HG03025 (cell line): ENCODE measurements at regions not wholly inside any gene's neighbourhood (a gene's known extent, or its start where the extent isn't known, plus 50 kb on each side); places are given as distances from the start of the nearest gene placed in this dataset.
"Not testable (repeated sequence)": the region's sequence is repeated elsewhere in the genome, so short reads cannot be mapped to it uniquely, and the experiment has no call there.

Experiments used
- ATAC-seq: cut with Tn5 transposase; IDR thresholded peaks from one replicate; pipeline ENCODE4 v1.9.1; 2021; ENCODE audit warnings: mild to moderate bottlenecking, moderate library complexity; ENCODE audit not compliant: unreplicated experiment, low FRiP score

DNA sequence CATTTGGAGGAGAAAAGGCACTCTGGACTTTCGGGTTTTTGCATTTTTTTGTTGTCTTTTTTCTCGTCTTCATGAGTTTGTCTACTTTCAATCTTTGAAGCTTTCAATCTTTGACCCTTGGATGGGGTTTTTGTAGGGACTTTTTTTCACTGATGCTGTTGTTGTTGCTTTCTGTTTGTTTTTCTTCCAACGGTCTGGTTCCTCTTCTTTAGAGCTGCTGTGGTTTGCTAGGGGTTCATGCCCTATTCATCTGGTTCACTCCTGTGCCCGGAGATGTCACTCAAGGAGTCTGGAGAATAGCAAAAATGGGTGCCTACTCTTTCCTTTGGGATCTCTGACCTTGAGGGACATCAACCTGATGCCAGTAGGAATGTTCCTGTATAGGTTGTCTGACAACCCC is 378.6 kb upstream of the TYRP1 start:
- no peak for ATAC-seq

DNA sequence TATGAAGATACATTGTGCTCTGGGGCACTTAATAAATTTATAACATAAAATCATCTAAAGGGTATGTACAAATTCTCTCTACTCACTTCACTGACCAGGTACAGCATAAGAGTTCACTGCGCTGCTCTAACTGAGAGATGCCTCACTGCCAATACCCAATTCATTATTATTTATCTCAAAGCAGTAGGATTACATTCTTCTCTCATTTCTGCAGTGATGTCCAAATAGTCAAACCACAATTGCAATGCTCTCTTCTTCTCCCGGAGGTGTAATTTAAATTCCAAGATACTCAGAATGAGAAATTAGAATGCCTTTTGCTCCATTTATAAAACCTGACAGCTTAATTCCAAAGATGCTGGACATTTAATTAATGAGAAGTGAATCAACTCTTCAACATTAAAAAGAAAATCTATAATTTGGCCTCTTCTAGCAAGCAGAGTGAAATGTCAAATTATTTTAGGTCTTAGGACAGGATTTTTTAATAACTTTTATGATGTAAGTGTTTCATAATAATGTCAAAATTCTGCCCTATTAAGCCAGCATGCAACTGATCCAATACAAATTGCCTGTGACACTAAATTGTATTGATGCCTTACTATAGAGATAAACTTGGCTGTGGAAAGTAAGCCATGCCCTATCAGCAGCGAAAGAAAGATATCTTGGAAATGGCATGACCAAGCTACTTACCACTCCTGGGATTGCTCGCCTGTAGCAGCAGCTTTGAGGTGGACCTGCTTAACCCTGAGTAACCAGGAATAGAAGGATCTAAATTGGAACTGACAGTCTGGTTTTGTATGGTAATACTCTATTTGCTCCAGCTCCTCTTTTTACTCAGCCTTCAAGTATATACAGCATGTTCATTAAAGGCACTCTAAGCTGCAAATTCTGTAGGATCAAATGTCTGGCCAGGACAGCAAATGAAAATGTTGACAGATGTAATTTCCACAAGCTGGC is 374.2 kb upstream of the TYRP1 start:
- ATAC-seq, result no peak

DNA sequence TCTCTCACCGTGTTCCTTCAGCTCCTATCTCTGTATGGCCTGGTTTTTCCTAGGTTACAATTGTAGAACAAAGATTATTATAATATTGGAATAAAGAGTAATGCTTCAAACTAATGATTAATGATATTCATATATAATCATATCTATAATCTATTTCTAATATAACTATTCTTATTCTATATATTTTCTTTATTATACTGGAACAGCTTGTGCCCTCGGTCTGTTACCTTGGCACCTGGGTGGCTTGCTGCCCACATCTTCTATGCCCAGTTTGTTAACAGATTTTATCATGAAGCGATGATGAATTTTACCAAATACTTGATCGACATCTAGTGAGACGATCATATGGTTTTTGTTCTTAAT is 363.6 kb upstream of the TYRP1 start:
- ATAC-seq, result no peak

DNA sequence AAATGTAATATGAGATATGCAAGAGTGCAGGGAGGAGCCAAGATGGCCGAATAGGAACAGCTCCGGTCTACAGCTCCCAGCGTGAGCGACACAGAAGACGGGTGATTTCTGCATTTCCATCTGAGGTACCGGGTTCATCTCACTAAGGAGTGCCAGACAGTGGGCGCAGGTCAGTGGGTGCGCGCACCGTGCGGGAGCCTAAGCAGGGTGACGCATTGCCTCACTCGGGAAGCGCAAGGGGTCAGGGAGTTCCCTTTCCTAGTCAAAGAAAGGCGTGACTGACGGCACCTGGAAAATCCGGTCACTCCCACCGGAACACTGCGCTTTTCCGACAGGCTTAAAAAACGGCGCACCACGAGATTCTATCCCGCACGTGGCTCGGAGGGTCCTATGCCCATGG is 359.2 kb upstream of the TYRP1 start:
- not testable (repeated sequence) for ATAC-seq

DNA sequence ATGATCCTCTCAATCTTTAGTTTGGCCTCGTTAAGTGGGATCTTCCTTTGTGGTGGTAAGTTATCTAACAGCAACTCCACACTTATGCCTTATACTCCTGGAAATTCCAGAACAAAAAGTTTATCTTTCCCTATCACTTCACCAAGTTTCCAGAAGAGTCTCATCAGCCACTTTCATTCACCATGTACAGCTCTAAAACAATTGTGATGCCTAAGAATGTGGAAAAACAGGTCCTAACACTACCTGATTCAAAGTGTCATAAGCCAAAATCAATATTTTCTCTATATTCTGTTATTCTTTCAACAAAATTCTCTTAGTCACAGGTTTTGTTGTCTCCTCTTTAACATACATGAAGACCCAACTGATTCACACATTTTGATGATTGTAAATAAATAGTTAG is 342.4 kb upstream of the TYRP1 start:
- ATAC-seq, result no peak

DNA sequence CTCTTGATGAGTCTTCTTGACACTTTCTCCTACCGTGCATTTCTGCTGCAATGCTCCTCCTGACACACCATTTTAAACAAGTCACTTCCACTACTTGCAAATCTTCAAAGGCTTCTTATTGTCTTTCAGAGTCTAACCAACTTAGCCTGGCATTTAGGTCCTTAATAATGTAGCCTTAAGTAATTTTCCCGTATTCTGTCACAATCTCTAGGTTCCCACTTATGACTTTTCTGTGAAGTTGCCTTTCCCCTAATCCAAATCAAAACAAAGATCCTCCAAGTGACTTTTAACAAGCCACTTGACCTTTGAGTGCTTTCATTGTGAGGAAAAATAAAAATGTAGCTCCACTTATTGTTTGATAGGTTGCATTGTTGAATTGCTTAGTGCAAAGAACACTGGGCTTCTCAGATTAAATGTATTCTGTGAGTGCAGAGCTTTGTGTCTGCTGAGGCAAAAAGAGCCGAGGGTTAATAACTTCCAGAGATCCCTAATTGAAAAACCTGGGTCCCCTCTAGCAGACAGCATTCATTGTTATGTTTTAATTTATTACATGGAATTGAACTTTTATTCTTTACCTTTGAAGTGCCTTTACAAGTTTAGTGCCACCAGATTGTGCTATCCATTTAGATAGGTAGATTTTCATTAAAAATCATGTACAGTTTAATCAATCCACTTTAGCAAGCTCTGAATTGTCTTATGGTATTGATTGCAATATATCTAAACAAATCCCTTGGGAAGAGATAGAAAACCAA is 341.7 kb upstream of the TYRP1 start:
- ATAC-seq, result no peak

DNA sequence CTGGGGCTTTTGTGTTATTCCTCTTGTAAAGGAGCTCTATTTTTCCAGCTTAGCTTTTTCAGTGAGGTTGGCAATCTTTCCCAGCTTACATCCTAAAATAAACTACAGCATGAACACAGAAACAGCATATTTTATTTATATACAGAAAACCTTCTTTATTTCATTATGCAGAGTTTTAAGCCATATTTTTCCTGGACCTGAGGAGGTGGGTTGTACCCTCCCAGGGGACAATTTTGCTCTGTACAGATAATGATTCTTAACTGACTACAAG is 341.2 kb upstream of the TYRP1 start:
- no peak for ATAC-seq

DNA sequence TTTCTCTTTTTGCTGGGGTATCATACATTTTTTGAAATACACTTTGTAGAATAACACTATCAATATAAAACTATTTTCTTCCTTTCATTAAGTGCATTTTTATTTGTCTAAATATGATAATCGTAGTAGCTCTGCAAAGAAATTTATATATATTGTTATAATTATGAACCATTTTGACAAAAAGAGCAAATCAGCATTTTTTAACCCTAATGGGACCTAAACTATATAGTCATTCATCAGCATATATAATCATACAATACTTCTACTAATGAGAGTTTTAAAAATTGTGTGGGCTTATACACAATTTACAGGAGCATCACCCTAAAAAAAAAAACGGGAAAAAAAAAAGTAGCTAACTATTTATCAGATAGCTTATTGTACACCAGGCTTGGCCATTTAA is 329.7 kb upstream of the TYRP1 start:
- no peak for ATAC-seq

DNA sequence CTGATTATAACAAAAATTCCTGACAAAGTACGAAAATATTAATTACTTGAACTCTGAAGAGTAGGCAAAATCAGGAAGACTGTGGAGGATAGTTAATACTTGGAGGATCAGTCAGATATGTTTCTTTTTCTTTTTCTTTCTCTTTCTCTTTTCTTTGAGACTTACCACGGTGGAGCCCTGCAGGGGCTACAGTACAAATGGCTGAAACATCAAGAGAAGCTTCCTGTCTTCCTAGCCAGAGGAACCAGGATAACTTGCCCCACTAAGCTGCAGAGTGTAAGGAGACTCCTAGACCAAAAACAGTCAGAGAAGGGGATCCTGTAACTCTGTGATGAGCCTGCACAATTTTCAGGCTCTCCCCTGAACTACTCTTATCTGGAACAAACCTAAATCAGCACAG is 324.6 kb upstream of the TYRP1 start:
- no peak for ATAC-seq

DNA sequence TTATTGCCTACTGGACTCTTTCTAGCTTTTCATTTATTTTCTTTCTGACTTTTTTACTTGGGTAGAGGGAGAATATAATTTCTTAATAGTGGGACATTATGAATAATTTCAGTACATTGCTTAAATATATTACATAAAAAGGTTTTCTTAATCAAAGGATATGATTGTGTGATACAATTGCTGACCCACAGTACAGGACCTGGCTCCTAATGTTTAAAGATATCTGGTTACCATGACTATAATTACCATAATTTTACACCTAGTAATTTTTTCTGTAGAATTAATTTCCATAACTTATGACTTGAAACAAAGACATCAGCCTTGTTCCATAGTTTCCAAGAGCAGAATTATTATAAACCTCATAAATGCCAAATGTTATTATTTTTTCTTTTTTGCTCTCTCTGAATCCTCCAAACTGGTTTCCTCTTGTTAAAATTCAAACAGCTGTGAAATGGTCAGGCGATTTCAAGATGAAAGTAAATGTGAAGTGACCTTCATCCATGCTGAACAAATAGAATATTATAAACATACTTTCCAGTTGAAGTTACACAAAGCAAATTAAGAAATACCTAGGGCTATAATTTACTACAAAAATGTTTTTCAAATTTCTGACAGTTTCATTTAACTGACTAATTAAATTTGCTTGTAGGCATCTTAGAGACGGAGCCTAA is 301.2 kb upstream of the TYRP1 start:
- no peak for ATAC-seq

DNA sequence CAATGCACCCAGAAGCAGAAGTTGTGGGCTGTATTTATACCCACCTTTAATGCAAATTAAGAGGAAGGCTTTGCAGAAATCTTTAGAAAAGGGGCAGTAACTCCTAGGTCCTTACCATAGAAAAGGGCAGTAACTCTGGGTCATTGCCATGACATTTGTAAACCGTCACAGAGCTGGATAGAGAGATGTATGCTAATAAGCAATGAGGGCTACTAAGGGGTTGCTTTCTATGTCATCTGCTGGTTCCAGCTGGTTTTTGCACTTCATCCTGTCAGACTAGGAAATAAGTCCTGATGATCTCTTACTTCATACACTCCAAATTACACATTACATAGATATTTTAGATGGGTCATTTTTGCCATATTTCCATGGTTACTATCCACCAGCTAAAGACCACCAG is 299.1 kb upstream of the TYRP1 start:
- ATAC-seq, result no peak

DNA sequence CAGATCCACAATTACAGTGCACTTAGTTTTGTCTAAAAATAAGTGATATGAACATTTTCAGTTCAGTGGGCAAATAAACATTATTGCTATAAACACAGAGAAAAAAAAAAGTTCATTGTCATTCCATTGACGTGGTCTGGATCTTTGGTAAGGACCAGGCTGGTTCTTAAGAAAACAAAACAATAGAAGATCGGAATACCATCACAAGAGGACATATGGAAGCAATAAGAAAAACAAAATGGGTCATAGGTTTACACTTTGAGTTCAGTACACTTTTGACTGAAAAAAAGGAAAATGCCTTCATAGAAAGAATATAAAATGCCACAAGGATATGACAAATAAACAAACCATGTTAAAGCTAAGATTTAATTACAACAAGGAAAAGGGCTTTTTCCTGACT is 289.5 kb upstream of the TYRP1 start:
- no peak for ATAC-seq

DNA sequence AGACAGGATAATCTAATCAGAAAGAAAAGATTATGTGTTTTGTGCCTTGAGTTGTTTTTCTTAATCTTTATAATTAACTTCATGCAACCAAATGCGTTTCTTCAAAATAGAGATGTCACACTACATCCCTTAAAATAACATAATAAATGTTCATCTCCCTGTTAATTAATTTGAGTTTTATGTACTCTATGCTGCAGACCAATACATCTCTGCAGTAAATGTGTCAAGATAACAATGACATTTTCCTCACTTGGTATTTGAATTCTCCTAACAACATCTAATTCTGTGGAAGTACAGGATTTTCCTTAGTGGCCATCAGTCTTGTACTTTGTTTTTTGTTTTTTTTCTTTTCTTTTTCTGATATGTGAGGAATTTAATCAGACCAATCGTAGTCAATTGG is 279.2 kb upstream of the TYRP1 start:
- ATAC-seq, result no peak

DNA sequence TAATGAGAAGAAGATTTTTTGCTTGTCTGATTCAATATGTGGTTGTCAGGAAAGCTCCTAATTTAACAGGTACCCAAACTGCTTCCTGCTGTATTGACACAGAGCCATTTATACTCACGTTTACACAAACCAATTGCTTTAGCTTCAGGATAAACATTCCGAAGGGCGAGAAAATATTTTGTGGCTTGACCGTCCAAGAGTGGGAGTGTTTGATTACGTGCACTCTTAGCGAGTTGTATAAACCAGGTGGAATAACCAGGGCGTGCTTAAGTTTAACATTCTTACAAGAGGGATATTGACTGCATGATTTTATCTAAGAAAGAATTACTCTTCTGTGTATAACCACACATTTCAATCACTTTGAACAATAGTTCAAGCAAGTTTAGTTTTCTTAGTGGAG is 278.7 kb upstream of the TYRP1 start:
- ATAC-seq, result no peak

DNA sequence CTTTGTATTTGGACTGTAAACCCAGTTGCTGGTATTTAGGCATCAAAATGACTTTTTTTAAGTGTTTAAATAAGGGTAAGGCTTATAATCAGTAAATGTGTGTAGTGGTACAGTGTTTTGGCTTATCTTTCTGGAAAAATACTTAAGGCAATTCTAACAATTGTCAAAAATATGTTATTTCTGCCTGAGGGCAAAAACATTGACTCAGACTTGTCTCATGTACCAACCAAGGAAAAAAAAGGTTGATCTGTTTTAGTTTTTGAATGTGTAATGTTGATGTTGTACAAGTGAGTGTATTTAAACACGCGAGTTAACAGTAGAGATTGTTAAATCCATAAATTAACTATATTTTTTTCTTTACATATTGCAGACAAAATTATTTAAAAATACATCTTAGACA is 277.8 kb upstream of the TYRP1 start:
- no peak for ATAC-seq

DNA sequence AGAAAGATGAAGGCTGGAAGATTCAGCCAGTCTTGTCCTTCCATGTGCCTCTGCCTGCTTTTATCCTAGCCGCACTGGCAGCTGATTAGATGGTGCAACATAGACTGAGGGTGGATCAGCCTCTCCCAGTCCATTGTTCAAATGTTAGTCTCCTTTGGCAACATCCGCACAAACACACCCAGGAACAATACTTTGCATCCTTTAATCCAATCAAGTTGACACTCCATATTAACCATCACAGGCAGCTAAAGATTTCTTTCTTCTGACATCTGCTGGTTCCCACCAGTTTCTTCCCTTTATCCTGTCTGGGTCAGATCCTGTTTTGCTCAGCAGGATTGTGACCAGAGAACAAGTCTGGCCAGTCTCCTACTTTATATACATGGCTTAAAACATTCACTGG is 276.5 kb upstream of the TYRP1 start:
- no peak for ATAC-seq

DNA sequence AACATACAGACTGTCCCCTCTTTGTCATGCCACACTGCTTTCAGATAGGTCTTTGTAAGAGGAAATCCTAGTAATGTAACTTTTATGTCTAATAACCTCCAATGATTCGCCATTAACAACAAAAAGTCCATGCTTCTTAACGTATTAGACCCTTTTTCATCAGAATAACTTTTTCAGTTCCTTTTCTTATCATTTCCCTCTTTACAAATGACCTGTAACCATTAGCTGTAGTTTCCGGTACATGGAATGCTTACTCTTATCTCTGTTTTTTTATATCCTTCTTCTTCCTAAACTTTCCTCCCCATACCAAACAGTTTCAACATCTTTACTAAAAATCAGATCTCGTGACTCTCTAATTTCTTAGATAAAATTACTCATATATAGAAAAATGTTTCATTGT is 268.9 kb upstream of the TYRP1 start:
- ATAC-seq, result no peak

DNA sequence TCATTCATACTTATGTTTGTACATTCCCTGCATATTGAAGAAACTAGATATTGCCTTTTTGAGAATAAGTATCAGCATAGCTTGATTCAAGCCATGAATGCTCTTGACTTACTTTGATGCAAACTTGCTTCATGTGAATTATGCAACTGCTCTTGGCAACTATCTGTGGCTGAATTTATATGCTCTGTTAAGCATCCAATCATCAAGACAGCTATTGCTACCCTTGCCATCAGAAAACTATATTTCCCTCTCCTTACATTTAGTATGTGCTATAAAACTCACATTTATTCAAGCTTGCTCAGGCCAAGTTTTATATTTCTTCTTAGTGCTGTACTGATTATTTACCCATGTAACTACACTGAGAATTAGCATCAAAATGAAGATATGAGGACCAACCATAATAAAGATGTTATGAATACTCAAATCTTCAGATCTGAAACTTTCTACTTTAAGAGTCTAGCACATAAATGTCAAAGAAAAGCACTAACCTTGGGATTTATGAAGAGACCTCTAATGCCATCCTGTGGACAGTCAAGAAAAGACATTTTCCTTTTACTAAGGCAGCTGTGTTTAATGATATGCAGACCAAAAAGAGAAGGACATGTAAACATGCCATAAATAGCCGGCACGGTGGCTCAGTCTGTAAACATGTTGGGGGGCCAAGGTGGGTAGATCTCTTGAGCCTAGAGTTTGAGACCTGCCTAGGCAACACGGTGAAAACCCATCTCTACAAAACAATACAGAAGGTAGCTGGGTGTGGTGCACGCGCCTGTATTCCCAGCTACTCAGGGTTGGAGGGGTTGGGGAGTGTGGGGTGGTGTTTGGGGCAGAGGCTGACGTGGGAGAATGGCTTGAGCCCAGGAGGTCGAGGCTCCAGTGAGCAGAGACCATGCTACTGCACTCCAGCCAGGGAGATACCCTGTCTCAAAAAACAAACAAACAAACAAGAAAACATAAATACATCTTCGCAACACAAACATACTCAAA is 267.0 kb upstream of the TYRP1 start:
- no peak for ATAC-seq

DNA sequence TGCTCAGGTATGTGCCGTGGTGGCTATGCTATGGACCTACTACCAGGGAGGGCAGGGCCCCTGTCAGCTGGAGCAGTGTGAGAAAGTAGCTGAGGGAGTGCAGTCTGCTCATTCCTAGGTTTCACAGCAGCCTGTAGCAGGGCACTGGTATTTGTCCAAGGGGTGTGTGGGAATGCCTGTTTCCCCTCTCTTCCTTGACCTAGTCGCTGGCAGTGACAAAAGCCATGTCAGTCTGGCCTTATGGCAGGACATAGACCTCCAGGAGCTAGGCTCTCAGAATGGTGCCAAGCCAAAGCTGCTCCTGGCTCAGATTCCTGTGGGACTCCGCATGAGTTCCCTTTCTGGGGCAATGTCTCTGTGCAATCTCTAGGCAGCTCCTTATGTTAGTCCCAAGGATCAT is 253.9 kb upstream of the TYRP1 start:
- ATAC-seq, result no peak

DNA sequence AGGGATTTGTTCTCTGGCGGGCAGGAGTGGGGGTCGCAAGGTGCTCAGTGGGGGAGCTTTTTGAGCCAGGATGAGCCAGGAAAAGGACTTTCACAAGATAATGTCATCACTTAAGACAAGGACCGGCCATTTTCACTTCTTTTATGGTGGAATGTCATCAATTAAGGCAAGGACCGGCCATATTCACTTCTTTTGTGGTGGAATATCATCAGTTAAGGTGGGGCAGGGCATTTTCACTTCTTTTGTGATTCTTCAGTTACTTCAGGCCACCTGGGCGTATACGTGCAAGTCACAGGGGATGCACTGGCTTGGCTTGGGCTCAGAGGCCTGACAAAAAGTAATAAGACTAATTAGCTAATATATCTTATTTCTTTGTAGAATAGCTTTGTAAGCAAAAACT is 252.1 kb upstream of the TYRP1 start:
- not testable (repeated sequence) for ATAC-seq
